Parathyroid adenoma (tissue), 2 donors: ENCODE measurements at regions not wholly inside any gene's neighbourhood (a gene's known extent, or its start where the extent isn't known, plus 50 kb on each side); places are given as distances from the start of the nearest gene placed in this dataset.

ENCODE experiments used
- H2AFZ ChIP-seq: fragments of 300-600 bp; sonication (generic); one replicate; pipeline ENCODE4 v1.7.0; 2017; ENCODE audit warnings: antibody characterized with exemption, mild to moderate bottlenecking
- H3K27ac ChIP-seq: fragments of 300-600 bp; sonication (generic); one replicate; pipeline ENCODE4 v1.7.0; 2017
- H3K27me3 ChIP-seq: fragments of 300-600 bp; sonication (generic); one replicate; pipeline ENCODE4 v1.7.0; 2017; ENCODE audit warnings: low read length; ENCODE audit not compliant: control insufficient read depth, insufficient read depth
- H3K36me3 ChIP-seq: fragments of 300-600 bp; sonication (generic); one replicate; pipeline ENCODE4 v1.7.0; 2017; ENCODE audit warnings: low read length; ENCODE audit not compliant: control insufficient read depth, insufficient read depth
- H3K4me1 ChIP-seq: fragments of 300-600 bp; sonication (generic); one replicate; pipeline ENCODE4 v1.7.0; 2017; ENCODE audit warnings: control low read depth
- H3K4me2 ChIP-seq: fragments of 300-600 bp; sonication (generic); one replicate; pipeline ENCODE4 v1.7.0; 2017; ENCODE audit warnings: low read length
- H3K4me3 ChIP-seq: fragments of 300-600 bp; sonication (generic); one replicate; pipeline ENCODE4 v1.7.0; 2017; ENCODE audit warnings: low read depth, low read length
- H3K79me2 ChIP-seq: fragments of 300-600 bp; sonication (generic); one replicate; pipeline ENCODE4 v1.7.0; 2017; ENCODE audit warnings: control low read depth
- H3K9ac ChIP-seq: fragments of 300-600 bp; sonication (generic); one replicate; pipeline ENCODE4 v1.7.0; 2017; ENCODE audit warnings: mild to moderate bottlenecking
- H3K9me3 ChIP-seq: fragments of 300-600 bp; sonication (generic); one replicate; pipeline ENCODE4 v1.7.0; 2017; ENCODE audit warnings: low read length; ENCODE audit not compliant: control insufficient read depth
- CTCF ChIP-seq: fragments of 300-600 bp; sonication (generic); IDR thresholded peaks from one replicate; pipeline ENCODE4 v1.7.0; 2017; ENCODE audit warnings: antibody characterized with exemption, mild to moderate bottlenecking
- donor health status: primary hyperparathyroidism.

- TF ChIP-seq CTCF = no peak
- Histone ChIP-seq H3K4me1 (no peaks in the 10 kb centered on the region), H3K9ac (no peak overlapping the region), H3K4me3 (no peak overlapping the region), H3K27ac (no peak overlapping the region), H3K36me3 (no peaks in the 10 kb centered on the region), H3K9me3 (no peaks in the 10 kb centered on the region), H3K79me2 (no peaks in the 10 kb centered on the region), H2AFZ (no peak overlapping the region), H3K27me3 (no peaks in the 10 kb centered on the region), H3K4me2 (no peak overlapping the region)
These were observed 150.4 kb upstream of the GGTLC1 start for GRCh38 chr20:24138951-24139350.

GRCh38 chr20:24138196-24138857 lies 149.7 kb upstream of the GGTLC1 start:
- H3K9ac ChIP-seq = no peak overlapping the region
- H3K9me3 ChIP-seq = no peaks in the 10 kb centered on the region
- no peak overlapping the region for H3K4me3 ChIP-seq
- H3K79me2 ChIP-seq = no peaks in the 10 kb centered on the region
- no peak for TF ChIP-seq CTCF
- no peak overlapping the region for H3K4me2 ChIP-seq
- no peak overlapping the region for H2AFZ ChIP-seq
- no peaks in the 10 kb centered on the region for H3K27me3 ChIP-seq
- H3K4me1 ChIP-seq = no peaks in the 10 kb centered on the region
- no peak overlapping the region for H3K27ac ChIP-seq
- no peaks in the 10 kb centered on the region for H3K36me3 ChIP-seq

- Histone ChIP-seq H3K4me3 (no peak overlapping the region), H3K79me2 (no peaks in the 10 kb centered on the region), H3K4me2 (no peak overlapping the region), H3K36me3 (no peaks in the 10 kb centered on the region), H2AFZ (no peak overlapping the region), H3K4me1 (no peaks in the 10 kb centered on the region), H3K27ac (no peak overlapping the region), H3K9ac (no peak overlapping the region), H3K27me3 (no peaks in the 10 kb centered on the region), H3K9me3 (no peaks in the 10 kb centered on the region)
- TF ChIP-seq CTCF = no peak
These were observed 148.2 kb upstream of the GGTLC1 start for GRCh38 chr20:24136659-24137246.

- Histone ChIP-seq H2AFZ (no peak overlapping the region), H3K4me1 (no peaks in the 10 kb centered on the region), H3K27me3 (no peaks in the 10 kb centered on the region), H3K4me3 (no peak overlapping the region), H3K36me3 (no peaks in the 10 kb centered on the region), H3K4me2 (no peak overlapping the region), H3K79me2 (no peaks in the 10 kb centered on the region), H3K9me3 (no peaks in the 10 kb centered on the region), H3K27ac (no peak overlapping the region), H3K9ac (no peak overlapping the region)
- no peak for TF ChIP-seq CTCF
These were observed 147.2 kb upstream of the GGTLC1 start for GRCh38 chr20:24135781-24136180.

GRCh38 chr20:24134930-24135329 lies 146.4 kb upstream of the GGTLC1 start:
- Histone ChIP-seq H3K27me3 (no peaks in the 10 kb centered on the region), H3K9me3 (no peaks in the 10 kb centered on the region), H2AFZ (no peak overlapping the region), H3K79me2 (no peaks in the 10 kb centered on the region), H3K9ac (no peak overlapping the region), H3K4me1 (no peaks in the 10 kb centered on the region), H3K4me2 (no peak overlapping the region), H3K36me3 (no peaks in the 10 kb centered on the region), H3K27ac (no peak overlapping the region), H3K4me3 (no peak overlapping the region)
- TF ChIP-seq CTCF = no peak
